T-helper 1 cell treated with Interleukin-12 subunit alpha and Interleukin-12 subunit beta and Interleukin-4 antibody, amounts not matched to agents 30 μg/mL and 1 μg/mL, for 36 hours (primary cell): ENCODE measurements at regions not wholly inside any gene's neighbourhood (a gene's known extent, or its start where the extent isn't known, plus 50 kb on each side); places are given as distances from the start of the nearest gene placed in this dataset.

ENCODE experiments used
- H3K27ac Mint-ChIP-seq: one replicate; pipeline ENCODE4 v1.8.0; 2021; ENCODE audit warnings: mild to moderate bottlenecking, mixed read lengths
- H3K27me3 Mint-ChIP-seq: one replicate; pipeline ENCODE4 v1.8.0; 2021; ENCODE audit warnings: low read depth, mixed read lengths
- H3K36me3 Mint-ChIP-seq: one replicate; pipeline ENCODE4 v1.8.0; 2021; ENCODE audit warnings: low read depth, mixed read lengths
- H3K4me1 Mint-ChIP-seq: one replicate; pipeline ENCODE4 v1.8.0; 2021; ENCODE audit warnings: low read depth, mixed read lengths
- H3K4me3 Mint-ChIP-seq: one replicate; pipeline ENCODE4 v1.8.0; 2021; ENCODE audit warnings: mild to moderate bottlenecking, moderate library complexity, mixed read lengths
- H3K9me3 Mint-ChIP-seq: one replicate; pipeline ENCODE4 v1.8.0; 2021; ENCODE audit warnings: mixed read lengths

- Mint-ChIP-seq H3K36me3 (no peaks in the 10 kb centered on the region), H3K27ac (no peak overlapping the region), H3K4me3 (no peak overlapping the region), H3K9me3 (peaks cover 4% of the 10 kb centered on the region), H3K27me3 (no peaks in the 10 kb centered on the region), H3K4me1 (peaks cover 2% of the 10 kb centered on the region)
Observed at GRCh38 chr22:27370269-27370668, 431.3 kb downstream of the MN1 start.

- peaks cover 2% of the 10 kb centered on the region for H3K4me1 Mint-ChIP-seq
- no peaks in the 10 kb centered on the region for H3K27me3 Mint-ChIP-seq
- H3K4me3 Mint-ChIP-seq, result no peak overlapping the region
- no peaks in the 10 kb centered on the region for H3K36me3 Mint-ChIP-seq
- no peak overlapping the region for H3K27ac Mint-ChIP-seq
- peaks cover 4% of the 10 kb centered on the region for H3K9me3 Mint-ChIP-seq
Observed at GRCh38 chr22:27370987-27371386, 430.6 kb downstream of the MN1 start.

- Mint-ChIP-seq H3K36me3 (no peaks in the 10 kb centered on the region), H3K27me3 (no peaks in the 10 kb centered on the region), H3K4me3 (no peak overlapping the region), H3K9me3 (peaks cover 4% of the 10 kb centered on the region), H3K4me1 (peaks cover 2% of the 10 kb centered on the region), H3K27ac (no peak overlapping the region)
Observed at GRCh38 chr22:27372364-27372763, 429.2 kb downstream of the MN1 start.

GRCh38 chr22:27372969-27373670 is 428.4 kb downstream of the MN1 start:
- H3K36me3 Mint-ChIP-seq, result no peaks in the 10 kb centered on the region
- H3K27me3 Mint-ChIP-seq, result no peaks in the 10 kb centered on the region
- peaks cover 2% of the 10 kb centered on the region for H3K4me1 Mint-ChIP-seq
- no peak overlapping the region for H3K27ac Mint-ChIP-seq
- peaks cover 4% of the 10 kb centered on the region for H3K9me3 Mint-ChIP-seq
- no peak overlapping the region for H3K4me3 Mint-ChIP-seq

GRCh38 chr22:27377501-27378295 is 423.9 kb downstream of the MN1 start:
- H3K4me3 Mint-ChIP-seq, result no peak overlapping the region
- H3K9me3 Mint-ChIP-seq, result no peaks in the 10 kb centered on the region
- no peaks in the 10 kb centered on the region for H3K36me3 Mint-ChIP-seq
- no peaks in the 10 kb centered on the region for H3K27me3 Mint-ChIP-seq
- H3K27ac Mint-ChIP-seq, result no peak overlapping the region
- H3K4me1 Mint-ChIP-seq, result no peaks in the 10 kb centered on the region

GRCh38 chr22:27378311-27378800 is 423.2 kb downstream of the MN1 start:
- Mint-ChIP-seq H3K4me1 (no peaks in the 10 kb centered on the region), H3K27me3 (no peaks in the 10 kb centered on the region), H3K9me3 (no peaks in the 10 kb centered on the region), H3K27ac (no peak overlapping the region), H3K4me3 (no peak overlapping the region), H3K36me3 (no peaks in the 10 kb centered on the region)

GRCh38 chr22:27378995-27379394 is 422.6 kb downstream of the MN1 start:
- Mint-ChIP-seq H3K27me3 (no peaks in the 10 kb centered on the region), H3K27ac (no peak overlapping the region), H3K4me3 (no peak overlapping the region), H3K36me3 (no peaks in the 10 kb centered on the region), H3K4me1 (no peaks in the 10 kb centered on the region), H3K9me3 (no peaks in the 10 kb centered on the region)

GRCh38 chr22:27380855-27381254 is 420.7 kb downstream of the MN1 start:
- H3K4me3 Mint-ChIP-seq, result no peak overlapping the region
- H3K9me3 Mint-ChIP-seq, result no peaks in the 10 kb centered on the region
- H3K27ac Mint-ChIP-seq, result no peak overlapping the region
- no peaks in the 10 kb centered on the region for H3K36me3 Mint-ChIP-seq
- H3K27me3 Mint-ChIP-seq, result no peaks in the 10 kb centered on the region
- H3K4me1 Mint-ChIP-seq, result no peaks in the 10 kb centered on the region

GRCh38 chr22:27381552-27381951 is 420.0 kb downstream of the MN1 start:
- Mint-ChIP-seq H3K27ac (no peak overlapping the region), H3K4me3 (no peak overlapping the region), H3K9me3 (no peaks in the 10 kb centered on the region), H3K4me1 (no peaks in the 10 kb centered on the region), H3K27me3 (no peaks in the 10 kb centered on the region), H3K36me3 (no peaks in the 10 kb centered on the region)

- Mint-ChIP-seq H3K9me3 (no peaks in the 10 kb centered on the region), H3K4me3 (no peak overlapping the region), H3K36me3 (no peaks in the 10 kb centered on the region), H3K27ac (no peak overlapping the region), H3K27me3 (no peaks in the 10 kb centered on the region), H3K4me1 (no peaks in the 10 kb centered on the region)
Observed at GRCh38 chr22:27381960-27382742, 419.4 kb downstream of the MN1 start.

- Mint-ChIP-seq H3K4me1 (no peaks in the 10 kb centered on the region), H3K27ac (no peak overlapping the region), H3K9me3 (no peaks in the 10 kb centered on the region), H3K36me3 (no peaks in the 10 kb centered on the region), H3K4me3 (no peak overlapping the region), H3K27me3 (no peaks in the 10 kb centered on the region)
Observed at GRCh38 chr22:27382947-27383346, 418.6 kb downstream of the MN1 start.

GRCh38 chr22:27383896-27384295 is 417.7 kb downstream of the MN1 start:
- Mint-ChIP-seq H3K27me3 (no peaks in the 10 kb centered on the region), H3K4me1 (no peaks in the 10 kb centered on the region), H3K9me3 (no peaks in the 10 kb centered on the region), H3K36me3 (no peaks in the 10 kb centered on the region), H3K4me3 (no peak overlapping the region), H3K27ac (no peak overlapping the region)

- Mint-ChIP-seq H3K27ac (no peak overlapping the region), H3K4me1 (no peaks in the 10 kb centered on the region), H3K9me3 (no peaks in the 10 kb centered on the region), H3K27me3 (no peaks in the 10 kb centered on the region), H3K36me3 (no peaks in the 10 kb centered on the region), H3K4me3 (no peak overlapping the region)
Observed at GRCh38 chr22:27385261-27385998, 416.1 kb downstream of the MN1 start.

GRCh38 chr22:27386186-27386585 is 415.4 kb downstream of the MN1 start:
- no peak overlapping the region for H3K27ac Mint-ChIP-seq
- no peaks in the 10 kb centered on the region for H3K4me1 Mint-ChIP-seq
- no peak overlapping the region for H3K4me3 Mint-ChIP-seq
- H3K9me3 Mint-ChIP-seq, result no peaks in the 10 kb centered on the region
- H3K27me3 Mint-ChIP-seq, result no peaks in the 10 kb centered on the region
- no peaks in the 10 kb centered on the region for H3K36me3 Mint-ChIP-seq
